OCI-LY1 (cell line): ENCODE measurements at regions not wholly inside any gene's neighbourhood (a gene's known extent, or its start where the extent isn't known, plus 50 kb on each side); places are given as distances from the start of the nearest gene placed in this dataset.

Source experiments
- EZH2 ChIP-seq: fragments of 200-600 bp; sonication (generic), shearing (Covaris generic); IDR thresholded peaks from 2 replicates; pipeline ENCODE4 v1.8.0; 2017; ENCODE audit warnings: borderline replicate concordance, mixed run types, mild to moderate bottlenecking, antibody characterized with exemption, low read length, moderate library complexity, mixed read lengths
- TF ChIP-seq, protein P1 (sequence below): fragments of 200-600 bp; sonication (generic), shearing (Covaris generic); IDR thresholded peaks from 2 replicates; pipeline ENCODE4 v1.5.1; 2017; ENCODE audit warnings: mild to moderate bottlenecking, antibody characterized with exemption, low read length, moderate library complexity, mixed read lengths

DNA sequence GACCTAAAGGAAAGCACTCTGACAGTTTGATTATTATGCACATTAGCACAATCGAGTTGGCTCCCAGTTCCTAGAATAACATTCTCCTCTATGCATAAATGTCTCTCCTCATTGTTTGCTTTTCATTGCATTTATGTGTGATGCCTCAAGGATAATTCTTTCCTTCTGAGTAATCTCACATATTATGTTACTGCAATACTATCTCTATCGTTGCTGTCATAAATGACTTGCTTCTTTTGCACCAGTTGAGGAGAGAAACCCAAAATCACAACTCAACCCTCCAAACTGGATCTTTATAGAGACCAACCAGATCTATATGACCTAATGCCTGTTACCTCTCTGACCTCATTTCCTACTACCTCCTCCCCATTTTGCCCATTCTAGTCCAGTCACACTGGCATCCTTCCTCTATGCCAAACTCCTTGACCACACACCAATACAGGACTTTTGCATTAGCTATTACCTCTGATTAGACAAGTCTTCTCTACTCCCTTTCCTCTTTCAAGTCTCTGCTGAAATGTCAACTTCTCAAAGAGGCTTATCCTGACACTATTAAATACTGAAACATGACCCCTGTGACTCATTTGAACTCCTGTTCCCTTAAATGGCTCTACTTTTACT is 1026.0 kb downstream of the TUSC7 start:
- TF ChIP-seq, protein P1, sequence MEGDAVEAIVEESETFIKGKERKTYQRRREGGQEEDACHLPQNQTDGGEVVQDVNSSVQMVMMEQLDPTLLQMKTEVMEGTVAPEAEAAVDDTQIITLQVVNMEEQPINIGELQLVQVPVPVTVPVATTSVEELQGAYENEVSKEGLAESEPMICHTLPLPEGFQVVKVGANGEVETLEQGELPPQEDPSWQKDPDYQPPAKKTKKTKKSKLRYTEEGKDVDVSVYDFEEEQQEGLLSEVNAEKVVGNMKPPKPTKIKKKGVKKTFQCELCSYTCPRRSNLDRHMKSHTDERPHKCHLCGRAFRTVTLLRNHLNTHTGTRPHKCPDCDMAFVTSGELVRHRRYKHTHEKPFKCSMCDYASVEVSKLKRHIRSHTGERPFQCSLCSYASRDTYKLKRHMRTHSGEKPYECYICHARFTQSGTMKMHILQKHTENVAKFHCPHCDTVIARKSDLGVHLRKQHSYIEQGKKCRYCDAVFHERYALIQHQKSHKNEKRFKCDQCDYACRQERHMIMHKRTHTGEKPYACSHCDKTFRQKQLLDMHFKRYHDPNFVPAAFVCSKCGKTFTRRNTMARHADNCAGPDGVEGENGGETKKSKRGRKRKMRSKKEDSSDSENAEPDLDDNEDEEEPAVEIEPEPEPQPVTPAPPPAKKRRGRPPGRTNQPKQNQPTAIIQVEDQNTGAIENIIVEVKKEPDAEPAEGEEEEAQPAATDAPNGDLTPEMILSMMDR: no peak
- TF ChIP-seq EZH2: no peak
